A549 (cell line): ENCODE measurements at regions not wholly inside any gene's neighbourhood (a gene's known extent, or its start where the extent isn't known, plus 50 kb on each side); places are given as distances from the start of the nearest gene placed in this dataset.

Experiments
- ATAC-seq, 2 experiments: fragments of 200-7000 bp in 1 of 2; fragments of >200 bp in 1 of 2; cut with Nextera tagmentation in 1 of 2; cut with Tn5 transposase in 1 of 2; 3 replicates each; pipeline versions ENCODE4 v1.8.0 to v1.9.1; 2018 to 2020; ENCODE audit warnings: mild to moderate bottlenecking in 1 of 2, moderate library complexity in 1 of 2
- CTCF ChIA-PET: fragments of 300-600 bp; sonication (Branson Sonifier 250); formaldehyde crosslinking; extraction: SDS; loops from one replicate; lab custom pipeline; 2021; ENCODE audit warnings: antibody characterized with exemption, inconsistent platforms; lab: Yijun Ruan, JAX
- POLR2A ChIA-PET: fragments of 350-600 bp; formaldehyde crosslinking; extraction: SDS; loops from one replicate; lab custom pipeline; 2021; ENCODE audit warnings: antibody characterized with exemption, inconsistent platforms; lab: Yijun Ruan, JAX
- DNase-seq, 2 experiments: peaks; one replicate each; pipeline versions ENCODE4 v3.0.0 to v3.0.0-alpha.2; 2011 to 2016; ENCODE audit warnings: low read depth in 1 of 2, low spot score in 1 of 2
- FAIRE-seq: peaks from 2 replicates; lab custom pipeline; 2011; peaks lifted over from hg19 to GRCh38; lab: Jason Lieb, UNC
- H3K27ac ChIP-seq, 2 experiments: fragments of >200 bp; sonication (Bioruptor Twin); formaldehyde crosslinking; 3 replicates each; pipeline ENCODE4 v1.5.1; 2016 to 2017
- H3K4me1 ChIP-seq: fragments of >200 bp; sonication (Bioruptor Twin); formaldehyde crosslinking; 3 replicates; pipeline ENCODE4 v1.6.1; 2016
- H3K4me2 ChIP-seq: fragments of >200 bp; sonication (Bioruptor Twin); formaldehyde crosslinking; 3 replicates; pipeline ENCODE4 v1.6.1; 2016
- H3K4me3 ChIP-seq: fragments of >200 bp; sonication (Bioruptor Twin); formaldehyde crosslinking; 3 replicates; pipeline ENCODE4 v1.5.1; 2016
- H3K9me3 ChIP-seq: fragments of >200 bp; sonication (Bioruptor Twin); formaldehyde crosslinking; 3 replicates; pipeline ENCODE4 v1.6.1; 2016
- ATOH8 ChIP-seq: fragments of 250-450 bp; sonication (Bioruptor Pico); IDR thresholded peaks from 2 replicates; pipeline ENCODE4 v1.5.0; 2020; ENCODE audit warnings: low read depth, mild to moderate bottlenecking, moderate library complexity
- CBX8 ChIP-seq: fragments of 200-600 bp; sonication (generic); IDR thresholded peaks from 2 replicates; pipeline ENCODE4 v1.6.1; 2016
- CEBPB ChIP-seq, 2 experiments: fragments of >200 bp in 1 of 2; sonication (Bioruptor Twin) in 1 of 2; formaldehyde crosslinking in 1 of 2; IDR thresholded peaks; 2 replicates each; pipeline ENCODE4 v1.6.1; 2012 to 2016
- CHD2 ChIP-seq: fragments of 150-350 bp; IDR thresholded peaks from 2 replicates; pipeline ENCODE4 v1.6.1; 2014; ENCODE audit warnings: low read length; ENCODE audit not compliant: partially characterized antibody
- E2F6 ChIP-seq: IDR thresholded peaks from 2 replicates; pipeline ENCODE4 v1.6.1; 2012; ENCODE audit warnings: low read depth, borderline replicate concordance
- FOSB ChIP-seq: fragments of 250-450 bp; sonication (Bioruptor Pico); IDR thresholded peaks from 2 replicates; pipeline ENCODE4 v1.5.0; 2020; ENCODE audit warnings: mild to moderate bottlenecking, moderate library complexity
- GATA3 ChIP-seq: IDR thresholded peaks from 2 replicates; pipeline ENCODE4 v1.6.1; 2012; ENCODE audit warnings: borderline replicate concordance
- HDAC2 ChIP-seq: fragments of 200-600 bp; sonication (generic); IDR thresholded peaks from 2 replicates; pipeline ENCODE4 v1.6.1; 2016
- HOXB13 ChIP-seq: fragments of 250-450 bp; sonication (Bioruptor Pico); IDR thresholded peaks from 2 replicates; pipeline ENCODE4 v1.5.0; 2020; ENCODE audit warnings: low read depth, mild to moderate bottlenecking, moderate library complexity
- JUN ChIP-seq, 2 experiments: fragments of >200 bp; sonication (Bioruptor Twin); formaldehyde crosslinking; IDR thresholded peaks; 2 replicates in 1 of 2; 3 replicates in 1 of 2; pipeline ENCODE4 v1.6.1; 2016 to 2017
- JUNB ChIP-seq: fragments of >200 bp; sonication (Bioruptor Twin); formaldehyde crosslinking; IDR thresholded peaks from 2 replicates; pipeline ENCODE4 v1.6.1; 2016
- MAX ChIP-seq: IDR thresholded peaks from 2 replicates; pipeline ENCODE4 v1.6.1; 2012
- PBX3 ChIP-seq: IDR thresholded peaks from 2 replicates; pipeline ENCODE4 v1.6.1; 2012
- POLR2AphosphoS2 ChIP-seq: conservative IDR thresholded peaks from 2 replicates; pipeline ENCODE4 v1.6.1; 2012; ENCODE audit warnings: low read length, improper control_type of control experiment, inconsistent platforms
- RCOR1 ChIP-seq: fragments of 150-350 bp; IDR thresholded peaks from 2 replicates; pipeline ENCODE4 v1.6.1; 2014; ENCODE audit warnings: antibody characterized with exemption, low read length, low read depth
- RFX5 ChIP-seq: fragments of 450-650 bp; IDR thresholded peaks from 2 replicates; pipeline ENCODE4 v1.7.1; 2014; ENCODE audit warnings: antibody characterized with exemption, mild to moderate bottlenecking, moderate library complexity
- RNF2 ChIP-seq: fragments of 200-600 bp; sonication (generic); IDR thresholded peaks from 2 replicates; pipeline ENCODE4 v1.6.1; 2016; ENCODE audit warnings: low read depth, mild to moderate bottlenecking, antibody characterized with exemption, moderate library complexity, borderline replicate concordance
- SMC3 ChIP-seq: fragments of >200 bp; sonication (Bioruptor Twin); formaldehyde crosslinking; IDR thresholded peaks from 3 replicates; pipeline ENCODE4 v1.6.1; 2018; ENCODE audit warnings: inconsistent platforms
- TFCP2L1 ChIP-seq: fragments of 250-450 bp; sonication (Bioruptor Pico); IDR thresholded peaks from 2 replicates; pipeline ENCODE4 v1.5.0; 2021; ENCODE audit warnings: mild to moderate bottlenecking
- ZC3H11A ChIP-seq: fragments of 450-650 bp; IDR thresholded peaks from 2 replicates; pipeline ENCODE4 v1.6.1; 2014; ENCODE audit warnings: antibody characterized with exemption, mild to moderate bottlenecking
- ZSCAN20 ChIP-seq: fragments of 250-450 bp; sonication (Bioruptor Pico); IDR thresholded peaks from 2 replicates; pipeline ENCODE4 v1.8.0; 2022; ENCODE audit warnings: mild to moderate bottlenecking, moderate library complexity
- WGBS: methylation state at CpG from one replicate; pipeline ENCODE4 v1.1.6; 2017; ENCODE audit errors: missing lambda C conversion rate; 5-methylcytosine and 5-hydroxymethylcytosine counted together

GRCh38 chr12:118472940-118473339 is 96.6 kb downstream of the SUDS3 start:
- POLR2A ChIA-PET = no interaction called here
- no peak for FAIRE-seq
- TF ChIP-seq CBX8 = no peak
- no peak for TF ChIP-seq E2F6
- no peak for TF ChIP-seq CEBPB (IDR thresholded peaks at IDR 0.05)
- TF ChIP-seq FOSB = no peak
- no peak for TF ChIP-seq MAX
- TF ChIP-seq POLR2AphosphoS2 = no peak
- no peak for TF ChIP-seq ZC3H11A
- TF ChIP-seq RNF2 = no peak
- TF ChIP-seq CHD2 = no peak
- 26% methylated on average over 1 of the region's 1 CpG for WGBS
- no peaks in the 10 kb centered on the region for H3K4me1 ChIP-seq
- no peak overlapping the region for H3K27ac ChIP-seq
- DNase-seq = no peak
- ATAC-seq = no peak
- H3K4me2 ChIP-seq = no peak overlapping the region
- H3K9me3 ChIP-seq = no peaks in the 10 kb centered on the region
- no peak overlapping the region for H3K4me3 ChIP-seq
- CTCF ChIA-PET = interaction anchor here (1.1 kb wide), 1 partner anchor 27 kb away, joined by 3 read pairs; no protein-coding TSS in a partner anchor

GRCh38 chr12:118480235-118480634 is 103.9 kb downstream of the SUDS3 start:
- FAIRE-seq (no peak), ATAC-seq (no peak), DNase-seq (no peak)
- WGBS = under 1% methylated on average over 4 of the region's 4 CpGs
- no peak overlapping the region for H3K4me2 ChIP-seq
- TF ChIP-seq HDAC2 (no peak), GATA3 (no peak), RFX5 (no peak), POLR2AphosphoS2 (no peak), HOXB13 (CRISPR knock-in tag) (no peak), ZSCAN20 (CRISPR knock-in tag) (no peak), ATOH8 (CRISPR knock-in tag) (no peak), RCOR1 (no peak), E2F6 (no peak)
- no peaks in the 10 kb centered on the region for H3K9me3 ChIP-seq
- no peaks in the 10 kb centered on the region for H3K4me1 ChIP-seq
- H3K4me3 ChIP-seq = no peak overlapping the region
- ChIA-PET POLR2A (no interaction called here), CTCF (no interaction called here)
- H3K27ac ChIP-seq = no peak overlapping the region

GRCh38 chr12:118488034-118488433 is 111.7 kb downstream of the SUDS3 start:
- TF ChIP-seq SMC3 = no peak
- ChIA-PET CTCF (no interaction called here), POLR2A (no interaction called here)
- 0% methylated on average over 2 of the region's 2 CpGs for WGBS
- DNase-seq (no peak), ATAC-seq (no peak), FAIRE-seq (no peak)
- H3K4me1 ChIP-seq = no peaks in the 10 kb centered on the region
- H3K27ac ChIP-seq = no peak overlapping the region
- no peak overlapping the region for H3K4me2 ChIP-seq
- no peaks in the 10 kb centered on the region for H3K9me3 ChIP-seq
- H3K4me3 ChIP-seq = no peak overlapping the region

GRCh38 chr12:118493962-118494361 is 117.6 kb downstream of the SUDS3 start:
- H3K4me3 ChIP-seq = no peak overlapping the region
- no peak for TF ChIP-seq PBX3
- TF ChIP-seq ATOH8 (CRISPR knock-in tag) = no peak
- no peak for TF ChIP-seq JUNB
- no peak for TF ChIP-seq POLR2AphosphoS2
- no peak for TF ChIP-seq RFX5
- no peak for TF ChIP-seq TFCP2L1 (CRISPR knock-in tag)
- TF ChIP-seq HDAC2 = no peak
- no peak for TF ChIP-seq JUN (IDR thresholded peaks at IDR 0.05)
- CTCF ChIA-PET = interaction anchor here (1.0 kb wide), 1 partner anchor 11 kb away, joined by 3 read pairs; no protein-coding TSS in a partner anchor
- FAIRE-seq (no peak), ATAC-seq (no peak), DNase-seq (no peak)
- H3K27ac ChIP-seq = no peak overlapping the region
- 0% methylated on average over 2 of the region's 2 CpGs for WGBS
- POLR2A ChIA-PET = no interaction called here
- H3K4me2 ChIP-seq = no peak overlapping the region
- H3K4me1 ChIP-seq = no peaks in the 10 kb centered on the region
- no peaks in the 10 kb centered on the region for H3K9me3 ChIP-seq
